22Rv1 (cell line): ENCODE measurements at regions not wholly inside any gene's neighbourhood (a gene's known extent, or its start where the extent isn't known, plus 50 kb on each side); places are given as distances from the start of the nearest gene placed in this dataset.

Experiments
- ZFX ChIP-seq: fragments of 450-650 bp; IDR thresholded peaks from 2 replicates; pipeline ENCODE4 v1.6.1; 2017; ENCODE audit warnings: antibody characterized with exemption, borderline replicate concordance
- TF ChIP-seq, protein P1 (sequence below): fragments of 450-650 bp; IDR thresholded peaks from 2 replicates; pipeline ENCODE4 v1.5.1; 2017; ENCODE audit warnings: mild to moderate bottlenecking

DNA sequence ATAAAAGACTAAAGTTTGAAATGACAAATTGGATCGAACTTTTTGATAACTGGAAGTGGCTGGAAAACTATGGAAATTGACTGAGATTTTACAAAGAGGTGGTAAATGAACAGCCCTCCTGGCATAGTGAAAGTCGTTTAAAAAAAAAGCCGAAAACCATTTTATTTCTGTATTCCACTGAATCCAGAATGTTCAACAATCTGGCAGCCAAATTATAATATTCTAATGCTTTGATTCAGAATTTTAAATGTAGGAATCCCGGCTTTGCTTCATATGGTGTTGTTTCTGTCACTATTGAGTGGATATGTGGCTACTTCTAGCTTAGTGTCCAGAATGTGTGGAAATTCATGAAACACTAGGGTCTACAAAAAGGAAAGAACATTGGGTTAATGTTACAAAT is 208.9 kb upstream of the DCBLD2 start:
- TF ChIP-seq, protein P1, sequence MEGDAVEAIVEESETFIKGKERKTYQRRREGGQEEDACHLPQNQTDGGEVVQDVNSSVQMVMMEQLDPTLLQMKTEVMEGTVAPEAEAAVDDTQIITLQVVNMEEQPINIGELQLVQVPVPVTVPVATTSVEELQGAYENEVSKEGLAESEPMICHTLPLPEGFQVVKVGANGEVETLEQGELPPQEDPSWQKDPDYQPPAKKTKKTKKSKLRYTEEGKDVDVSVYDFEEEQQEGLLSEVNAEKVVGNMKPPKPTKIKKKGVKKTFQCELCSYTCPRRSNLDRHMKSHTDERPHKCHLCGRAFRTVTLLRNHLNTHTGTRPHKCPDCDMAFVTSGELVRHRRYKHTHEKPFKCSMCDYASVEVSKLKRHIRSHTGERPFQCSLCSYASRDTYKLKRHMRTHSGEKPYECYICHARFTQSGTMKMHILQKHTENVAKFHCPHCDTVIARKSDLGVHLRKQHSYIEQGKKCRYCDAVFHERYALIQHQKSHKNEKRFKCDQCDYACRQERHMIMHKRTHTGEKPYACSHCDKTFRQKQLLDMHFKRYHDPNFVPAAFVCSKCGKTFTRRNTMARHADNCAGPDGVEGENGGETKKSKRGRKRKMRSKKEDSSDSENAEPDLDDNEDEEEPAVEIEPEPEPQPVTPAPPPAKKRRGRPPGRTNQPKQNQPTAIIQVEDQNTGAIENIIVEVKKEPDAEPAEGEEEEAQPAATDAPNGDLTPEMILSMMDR: no peak
- TF ChIP-seq ZFX: no peak
